IMR-90 (cell line): ENCODE measurements at regions not wholly inside any gene's neighbourhood (a gene's known extent, or its start where the extent isn't known, plus 50 kb on each side); places are given as distances from the start of the nearest gene placed in this dataset.

ENCODE experiments used
- ATAC-seq: fragments of 200-7000 bp; cut with Tn5 transposase; 2 replicates; pipeline ENCODE4 v1.9.1; 2020; ENCODE audit warnings: low read depth, mild to moderate bottlenecking, moderate library complexity
- BruUV-seq: library from RNA; stranded (reverse); fragments of 400-500 nt; replicated peaks from 2 replicates; lab custom pipeline; 2021; lab: Mats Ljungman, UMichigan
- CTCF ChIA-PET: fragments of 300-600 bp; formaldehyde crosslinking; extraction: SDS; loops from one replicate; lab custom pipeline; 2021; ENCODE audit warnings: antibody characterized with exemption; lab: Yijun Ruan, JAX
- POLR2A ChIA-PET: fragments of 300-600 bp; sonication (Branson Sonifier 250); formaldehyde crosslinking; loops from one replicate; lab custom pipeline; 2022; ENCODE audit warnings: antibody characterized with exemption; ENCODE audit not compliant: unreplicated experiment; lab: Charles Lee
- DNase-seq: peaks from one replicate; pipeline ENCODE4 v3.0.0; 2013
- H2AFZ ChIP-seq: replicated peaks from 2 replicates; pipeline ENCODE3; 2013; ENCODE audit warnings: low read length, mild to moderate bottlenecking; ENCODE audit not compliant: poor library complexity
- H2AK5ac ChIP-seq: 2 replicates; pipeline ENCODE4 v1.6.1; 2013; ENCODE audit warnings: low read depth, low read length, inconsistent platforms
- H2AK9ac ChIP-seq: replicated peaks from 2 replicates; pipeline ENCODE3; 2013; ENCODE audit warnings: mild to moderate bottlenecking, low read depth, low read length, moderate library complexity; ENCODE audit not compliant: poor library complexity
- H2BK120ac ChIP-seq: 2 replicates; pipeline ENCODE4 v1.6.1; 2013; ENCODE audit warnings: low read depth, low read length, inconsistent platforms
- H2BK15ac ChIP-seq: 3 replicates; pipeline ENCODE4 v1.6.1; 2013; ENCODE audit warnings: low read depth, low read length, inconsistent platforms
- H2BK20ac ChIP-seq: 2 replicates; pipeline ENCODE4 v1.6.1; 2013; ENCODE audit warnings: low read depth, mild to moderate bottlenecking, inconsistent platforms, low read length, moderate library complexity
- H2BK5ac ChIP-seq: 2 replicates; pipeline ENCODE4 v1.6.1; 2013; ENCODE audit warnings: mild to moderate bottlenecking, low read depth, low read length, inconsistent platforms; ENCODE audit not compliant: poor library complexity, severe bottlenecking
- H3K14ac ChIP-seq: replicated peaks from 2 replicates; pipeline ENCODE4 v1.6.1; 2013; ENCODE audit warnings: low read depth, low read length, inconsistent platforms
- H3K18ac ChIP-seq: 2 replicates; pipeline ENCODE4 v1.6.1; 2013; ENCODE audit warnings: low read depth, low read length, control low read depth
- H3K23ac ChIP-seq: 2 replicates; pipeline ENCODE4 v1.6.1; 2013; ENCODE audit warnings: low read depth, low read length, inconsistent platforms
- H3K27ac ChIP-seq: 2 replicates; pipeline ENCODE4 v1.5.1; 2013; ENCODE audit warnings: mild to moderate bottlenecking, control low read depth, low read length; ENCODE audit not compliant: insufficient read depth
- H3K27me3 ChIP-seq: 2 replicates; pipeline ENCODE4 v1.6.1; 2013; ENCODE audit warnings: low read length; ENCODE audit not compliant: control insufficient read depth, insufficient read depth
- H3K36me3 ChIP-seq: 2 replicates; pipeline ENCODE4 v1.6.1; 2013; ENCODE audit warnings: low read length, mixed read lengths; ENCODE audit not compliant: control insufficient read depth, insufficient read depth
- H3K4ac ChIP-seq: 2 replicates; pipeline ENCODE4 v1.6.1; 2013; ENCODE audit warnings: low read depth, low read length, inconsistent platforms
- H3K4me1 ChIP-seq: 2 replicates; pipeline ENCODE4 v1.6.1; 2013; ENCODE audit warnings: low read length, mixed read lengths; ENCODE audit not compliant: control insufficient read depth, insufficient read depth
- H3K4me2 ChIP-seq: 2 replicates; pipeline ENCODE4 v1.6.1; 2013; ENCODE audit warnings: low read depth, mild to moderate bottlenecking, control low read depth, low read length, moderate library complexity
- H3K4me3 ChIP-seq: 2 replicates; pipeline ENCODE4 v1.5.1; 2013; ENCODE audit warnings: low read depth, mild to moderate bottlenecking, control low read depth, low read length, moderate library complexity; ENCODE audit not compliant: insufficient read depth
- H3K56ac ChIP-seq: 2 replicates; pipeline ENCODE4 v1.6.1; 2013; ENCODE audit warnings: low read length, inconsistent platforms; ENCODE audit not compliant: insufficient read depth; ENCODE audit errors: extremely low read depth
- H3K79me1 ChIP-seq, 2 experiments: 2 replicates each; pipeline ENCODE4 v1.6.1; 2013; ENCODE audit warnings: low read length in 2 of 2, inconsistent platforms in 1 of 2, low read depth in 1 of 2
- H3K9ac ChIP-seq: 2 replicates; pipeline ENCODE4 v1.6.1; 2013; ENCODE audit warnings: low read depth, low read length, control low read depth
- H3K9me1 ChIP-seq: 2 replicates; pipeline ENCODE4 v1.6.1; 2013; ENCODE audit warnings: low read length, inconsistent platforms; ENCODE audit not compliant: insufficient read depth
- H3K9me3 ChIP-seq: 2 replicates; pipeline ENCODE4 v1.6.1; 2013; ENCODE audit warnings: low read length; ENCODE audit not compliant: control insufficient read depth, insufficient read depth
- H4K20me1 ChIP-seq: 2 replicates; pipeline ENCODE4 v1.6.1; 2013; ENCODE audit warnings: low read length, inconsistent platforms; ENCODE audit not compliant: insufficient read depth
- H4K5ac ChIP-seq: 2 replicates; pipeline ENCODE4 v1.6.1; 2013; ENCODE audit warnings: mild to moderate bottlenecking, low read depth, low read length, control low read depth
- H4K8ac ChIP-seq, 2 experiments: 2 replicates each; pipeline ENCODE4 v1.6.1; 2013; ENCODE audit warnings: low read depth in 2 of 2, low read length in 2 of 2, control low read depth in 1 of 2, inconsistent platforms in 1 of 2
- H4K91ac ChIP-seq: 2 replicates; pipeline ENCODE4 v1.6.1; 2013; ENCODE audit warnings: low read depth, low read length, inconsistent platforms; ENCODE audit not compliant: insufficient read depth
- BHLHE40 ChIP-seq: fragments of 150-350 bp; IDR thresholded peaks from 2 replicates; pipeline ENCODE4 v1.6.1; 2016; ENCODE audit warnings: mild to moderate bottlenecking, low read depth, low read length
- CEBPB ChIP-seq: IDR thresholded peaks from 2 replicates; pipeline ENCODE4 v1.6.1; 2012; ENCODE audit warnings: low read depth, low read length, improper control_type of control experiment
- CHD1 ChIP-seq: IDR thresholded peaks from 2 replicates; pipeline ENCODE4 v1.6.1; 2012; ENCODE audit warnings: low read depth, low read length, improper control_type of control experiment
- FOS ChIP-seq: fragments of 150-350 bp; IDR thresholded peaks from 2 replicates; pipeline ENCODE4 v1.6.1; 2016; ENCODE audit warnings: low read depth, low read length
- MAFK ChIP-seq: IDR thresholded peaks from 2 replicates; pipeline ENCODE4 v1.6.1; 2012; ENCODE audit warnings: low read depth, low read length, improper control_type of control experiment
- MAZ ChIP-seq: IDR thresholded peaks from 2 replicates; pipeline ENCODE4 v1.6.1; 2012; ENCODE audit warnings: low read depth, mild to moderate bottlenecking, low read length, improper control_type of control experiment, moderate library complexity, borderline replicate concordance
- NFE2L2 ChIP-seq: fragments of 150-350 bp; IDR thresholded peaks from 2 replicates; pipeline ENCODE4 v1.6.1; 2016; ENCODE audit warnings: low read depth, mild to moderate bottlenecking, low read length
- POLR2A ChIP-seq: IDR thresholded peaks from 2 replicates; pipeline ENCODE4 v1.6.1; 2012; ENCODE audit warnings: mild to moderate bottlenecking, low read depth, low read length
- RAD21 ChIP-seq: IDR thresholded peaks from 2 replicates; pipeline ENCODE4 v1.6.1; 2012; ENCODE audit warnings: low read length, improper control_type of control experiment
- RCOR1 ChIP-seq: IDR thresholded peaks from 2 replicates; pipeline ENCODE4 v1.6.1; 2012; ENCODE audit warnings: mild to moderate bottlenecking, low read length, improper control_type of control experiment; ENCODE audit not compliant: insufficient replicate concordance
- RFX5 ChIP-seq: IDR thresholded peaks from 2 replicates; pipeline ENCODE4 v1.8.0; 2012; ENCODE audit warnings: low read depth, mild to moderate bottlenecking, low read length, moderate library complexity
- SMC3 ChIP-seq: fragments of 150-350 bp; IDR thresholded peaks from 2 replicates; pipeline ENCODE4 v1.6.1; 2016; ENCODE audit warnings: low read depth, mild to moderate bottlenecking, antibody characterized with exemption, low read length, moderate library complexity
- WGBS, 2 experiments: methylation state at CpG; one replicate each; pipeline versions ENCODE4 v1.1.5 to v1.1.7; 2013; ENCODE audit warnings: missing lambda C conversion rate in 2 of 2; ENCODE audit not compliant: insufficient read length in 1 of 2; ENCODE audit errors: extremely low coverage in 2 of 2; 5-methylcytosine and 5-hydroxymethylcytosine counted together
- dilution Hi-C: fragments of 300-500 bp; cut with HindIII; formaldehyde crosslinking; loops from one replicate; pipeline ENCODE4 v1.14.3; 2018; ENCODE audit warnings: low sequenced_read_pairs; ENCODE audit not compliant: unreplicated experiment
- in situ Hi-C: fragments of 300-500 bp; cut with MboI; formaldehyde crosslinking; loops from 3 replicates; pipeline ENCODE4 v1.14.3; 2019; ENCODE audit warnings: low sequenced_read_pairs, inconsistent platforms, mixed read lengths
- intact Hi-C: fragments of 100-400 bp; cut with micrococcal nuclease; formaldehyde crosslinking; loops from 2 replicates; pipeline ENCODE4 v1.10.0; 2022
- TF ChIP-seq, protein P1 (sequence below): conservative IDR thresholded peaks from 2 replicates; pipeline ENCODE4 v1.5.1; 2012; ENCODE audit warnings: mild to moderate bottlenecking, low read depth, low read length, improper control_type of control experiment
- TF ChIP-seq, protein P2 (sequence below): fragments of 150-350 bp; IDR thresholded peaks from 2 replicates; pipeline ENCODE4 v1.6.1; 2016; ENCODE audit warnings: low read depth, mild to moderate bottlenecking, low read length, moderate library complexity, borderline replicate concordance
- TF ChIP-seq, protein P3 (sequence below): fragments of 150-350 bp; IDR thresholded peaks from 2 replicates; pipeline ENCODE4 v1.6.1; 2017; ENCODE audit warnings: mild to moderate bottlenecking, antibody characterized with exemption, low read length, low read depth

DNA sequence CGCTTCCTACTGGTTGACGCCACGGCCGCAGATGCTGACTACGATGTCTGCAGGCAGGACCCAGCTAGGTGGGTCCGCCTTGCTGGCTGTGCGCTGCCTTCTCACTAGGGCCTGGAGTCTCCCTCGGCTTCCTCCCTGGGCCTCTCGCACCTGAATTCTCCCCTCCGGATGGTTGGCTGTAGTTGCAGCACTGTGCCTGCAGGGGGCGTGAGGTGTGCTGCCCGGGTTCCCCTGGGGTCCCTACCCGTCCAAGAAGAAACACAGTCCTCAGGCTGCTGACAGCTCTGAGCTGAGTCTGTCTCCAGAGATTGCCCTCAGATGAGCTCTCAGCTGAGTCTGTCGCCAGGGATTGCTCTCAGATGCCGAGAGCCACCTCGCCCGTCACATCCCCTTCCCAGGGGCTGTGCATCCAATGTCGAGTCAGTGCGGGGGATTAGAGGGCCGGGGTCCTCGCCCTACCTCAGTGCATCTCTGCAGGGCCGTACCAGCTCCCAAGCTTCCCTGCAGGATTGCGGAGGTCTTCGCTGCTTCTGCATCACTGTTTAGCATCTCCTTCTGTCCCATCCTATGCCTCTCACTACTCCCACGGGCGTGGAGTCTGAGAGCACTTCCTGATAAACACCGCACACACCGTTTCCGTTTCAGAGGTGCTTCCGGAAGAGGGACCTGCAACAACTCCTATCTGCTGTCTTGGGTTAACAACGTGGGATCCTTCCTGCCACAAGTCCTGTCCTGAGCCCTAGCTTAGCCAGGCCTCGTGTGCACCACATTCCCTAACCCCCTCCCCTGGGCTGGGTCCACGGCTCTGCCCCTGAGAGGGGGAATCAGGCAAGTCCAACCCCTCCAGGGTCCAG lies 196.9 kb downstream of the CSNK2A3 start:
- CTCF ChIA-PET, result interaction anchor here (0.6 to 1.4 kb wide), 2 partner anchors 16 to 217 kb away, joined by 3 read pairs; no protein-coding TSS in a partner anchor
- TF ChIP-seq FOS (no peak), SMC3 (peak; percentile 9; the same call in 1 of the 2 replicates), MAFK (no peak), RCOR1 (no peak), BHLHE40 (no peak), CHD1 (no peak), NFE2L2 (no peak), RAD21 (peak; percentile 14; the same call in 1 of the 2 replicates), MAZ (no peak), CEBPB (no peak), POLR2A (no peak), RFX5 (no peak)
- TF ChIP-seq, protein P1, sequence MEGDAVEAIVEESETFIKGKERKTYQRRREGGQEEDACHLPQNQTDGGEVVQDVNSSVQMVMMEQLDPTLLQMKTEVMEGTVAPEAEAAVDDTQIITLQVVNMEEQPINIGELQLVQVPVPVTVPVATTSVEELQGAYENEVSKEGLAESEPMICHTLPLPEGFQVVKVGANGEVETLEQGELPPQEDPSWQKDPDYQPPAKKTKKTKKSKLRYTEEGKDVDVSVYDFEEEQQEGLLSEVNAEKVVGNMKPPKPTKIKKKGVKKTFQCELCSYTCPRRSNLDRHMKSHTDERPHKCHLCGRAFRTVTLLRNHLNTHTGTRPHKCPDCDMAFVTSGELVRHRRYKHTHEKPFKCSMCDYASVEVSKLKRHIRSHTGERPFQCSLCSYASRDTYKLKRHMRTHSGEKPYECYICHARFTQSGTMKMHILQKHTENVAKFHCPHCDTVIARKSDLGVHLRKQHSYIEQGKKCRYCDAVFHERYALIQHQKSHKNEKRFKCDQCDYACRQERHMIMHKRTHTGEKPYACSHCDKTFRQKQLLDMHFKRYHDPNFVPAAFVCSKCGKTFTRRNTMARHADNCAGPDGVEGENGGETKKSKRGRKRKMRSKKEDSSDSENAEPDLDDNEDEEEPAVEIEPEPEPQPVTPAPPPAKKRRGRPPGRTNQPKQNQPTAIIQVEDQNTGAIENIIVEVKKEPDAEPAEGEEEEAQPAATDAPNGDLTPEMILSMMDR, result peak; percentile 38
- TF ChIP-seq, protein P2, sequence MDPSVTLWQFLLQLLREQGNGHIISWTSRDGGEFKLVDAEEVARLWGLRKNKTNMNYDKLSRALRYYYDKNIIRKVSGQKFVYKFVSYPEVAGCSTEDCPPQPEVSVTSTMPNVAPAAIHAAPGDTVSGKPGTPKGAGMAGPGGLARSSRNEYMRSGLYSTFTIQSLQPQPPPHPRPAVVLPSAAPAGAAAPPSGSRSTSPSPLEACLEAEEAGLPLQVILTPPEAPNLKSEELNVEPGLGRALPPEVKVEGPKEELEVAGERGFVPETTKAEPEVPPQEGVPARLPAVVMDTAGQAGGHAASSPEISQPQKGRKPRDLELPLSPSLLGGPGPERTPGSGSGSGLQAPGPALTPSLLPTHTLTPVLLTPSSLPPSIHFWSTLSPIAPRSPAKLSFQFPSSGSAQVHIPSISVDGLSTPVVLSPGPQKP, result no peak
- TF ChIP-seq, protein P3, sequence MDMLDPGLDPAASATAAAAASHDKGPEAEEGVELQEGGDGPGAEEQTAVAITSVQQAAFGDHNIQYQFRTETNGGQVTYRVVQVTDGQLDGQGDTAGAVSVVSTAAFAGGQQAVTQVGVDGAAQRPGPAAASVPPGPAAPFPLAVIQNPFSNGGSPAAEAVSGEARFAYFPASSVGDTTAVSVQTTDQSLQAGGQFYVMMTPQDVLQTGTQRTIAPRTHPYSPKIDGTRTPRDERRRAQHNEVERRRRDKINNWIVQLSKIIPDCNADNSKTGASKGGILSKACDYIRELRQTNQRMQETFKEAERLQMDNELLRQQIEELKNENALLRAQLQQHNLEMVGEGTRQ, result no peak

More for the DNA sequence above, 196.9 kb downstream of the CSNK2A3 start:
- H3K4me2 ChIP-seq, result no peak overlapping the region
- H2BK15ac ChIP-seq, result no peak overlapping the region
- BruUV-seq, result no TSS peak
- H4K5ac ChIP-seq, result no peak overlapping the region
- no peak overlapping the region for H3K9ac ChIP-seq
- no peaks in the 10 kb centered on the region for H3K79me1 ChIP-seq
- no peaks in the 10 kb centered on the region for H3K4me1 ChIP-seq
- no peaks in the 10 kb centered on the region for H4K20me1 ChIP-seq
- no peak overlapping the region for H4K91ac ChIP-seq
- H4K8ac ChIP-seq, result no peak overlapping the region
- no peak overlapping the region for H2BK120ac ChIP-seq
- H3K4me3 ChIP-seq, result no peak overlapping the region
- in situ Hi-C loops (no loop called here), intact Hi-C loops (loop anchor here (5.0 kb wide), 1 partner anchor 631 kb away; no protein-coding TSS in a partner anchor), dilution Hi-C loops (no loop called here)
- no peak for DNase-seq
- no peak overlapping the region for H2BK5ac ChIP-seq
- no peak overlapping the region for H3K56ac ChIP-seq
- H2AK9ac ChIP-seq, result no peak overlapping the region
- POLR2A ChIA-PET, result no interaction called here
- H3K27ac ChIP-seq, result no peak overlapping the region
- no peak overlapping the region for H2AFZ ChIP-seq
- peaks cover 49% of the 10 kb centered on the region for H3K27me3 ChIP-seq
- H3K18ac ChIP-seq, result no peak overlapping the region
- H3K36me3 ChIP-seq, result no peaks in the 10 kb centered on the region
- 75% methylated on average over 18 of the region's 33 CpGs; no CpG with 5 or more reads in 1 of the 2 experiments for WGBS, 2 experiments
- no peak overlapping the region for H2AK5ac ChIP-seq
- no peak overlapping the region for H3K23ac ChIP-seq
- H3K9me1 ChIP-seq, result no peaks in the 10 kb centered on the region
- H3K4ac ChIP-seq, result no peak overlapping the region
- no peak overlapping the region for H3K14ac ChIP-seq
- H2BK20ac ChIP-seq, result no peak overlapping the region
- no peaks in the 10 kb centered on the region for H3K9me3 ChIP-seq
- no peak for ATAC-seq
